KMS-11 (cell line): ENCODE measurements at regions not wholly inside any gene's neighbourhood (a gene's known extent, or its start where the extent isn't known, plus 50 kb on each side); places are given as distances from the start of the nearest gene placed in this dataset.

ENCODE experiments used
- H2AFZ ChIP-seq: fragments of 200-600 bp; sonication (generic); 2 replicates; pipeline ENCODE4 v1.6.1; 2016; ENCODE audit warnings: antibody characterized with exemption, mixed run types, low read depth
- H3K27ac ChIP-seq: fragments of 200-600 bp; sonication (generic); 2 replicates; pipeline ENCODE4 v1.6.1; 2016; ENCODE audit warnings: mild to moderate bottlenecking, mixed run types
- H3K27me3 ChIP-seq: fragments of 200-600 bp; sonication (generic); 2 replicates; pipeline ENCODE4 v1.6.1; 2017; ENCODE audit warnings: mild to moderate bottlenecking, low read depth, mixed run types, moderate library complexity; ENCODE audit not compliant: insufficient read depth
- H3K36me3 ChIP-seq: fragments of 200-600 bp; sonication (generic); 2 replicates; pipeline ENCODE4 v1.6.1; 2017; ENCODE audit warnings: mild to moderate bottlenecking, mixed run types; ENCODE audit not compliant: insufficient read depth
- H3K4me1 ChIP-seq: fragments of 200-600 bp; sonication (generic); 2 replicates; pipeline ENCODE4 v1.6.1; 2016; ENCODE audit warnings: mild to moderate bottlenecking, low read depth, mixed run types; ENCODE audit not compliant: poor library complexity, severe bottlenecking
- H3K4me2 ChIP-seq: fragments of 200-600 bp; sonication (generic); 2 replicates; pipeline ENCODE4 v1.7.0; 2016; ENCODE audit warnings: mild to moderate bottlenecking, mixed run types
- H3K4me3 ChIP-seq: fragments of 200-600 bp; sonication (generic); IDR thresholded peaks from 2 replicates; pipeline ENCODE4 v1.6.1; 2017; ENCODE audit warnings: low read depth, low read length, mixed read lengths; ENCODE audit not compliant: insufficient read depth
- H3K79me2 ChIP-seq: fragments of 200-600 bp; sonication (generic); 2 replicates; pipeline ENCODE4 v1.6.1; 2016; ENCODE audit warnings: low read depth, mixed run types; ENCODE audit not compliant: insufficient read depth
- H3K9ac ChIP-seq: fragments of 200-600 bp; sonication (generic); 2 replicates; pipeline ENCODE4 v1.6.1; 2016; ENCODE audit warnings: mild to moderate bottlenecking, mixed run types
- H4K20me1 ChIP-seq: fragments of 200-600 bp; sonication (generic); 2 replicates; pipeline ENCODE4 v1.6.1; 2016; ENCODE audit warnings: mild to moderate bottlenecking, mixed run types; ENCODE audit not compliant: insufficient read depth
- TF ChIP-seq, protein P1 (sequence below): fragments of 200-600 bp; sonication (generic); conservative IDR thresholded peaks from 2 replicates; pipeline ENCODE4 v1.6.1; 2017; ENCODE audit warnings: low read depth, mild to moderate bottlenecking, antibody characterized with exemption, low read length, moderate library complexity, mixed read lengths

DNA sequence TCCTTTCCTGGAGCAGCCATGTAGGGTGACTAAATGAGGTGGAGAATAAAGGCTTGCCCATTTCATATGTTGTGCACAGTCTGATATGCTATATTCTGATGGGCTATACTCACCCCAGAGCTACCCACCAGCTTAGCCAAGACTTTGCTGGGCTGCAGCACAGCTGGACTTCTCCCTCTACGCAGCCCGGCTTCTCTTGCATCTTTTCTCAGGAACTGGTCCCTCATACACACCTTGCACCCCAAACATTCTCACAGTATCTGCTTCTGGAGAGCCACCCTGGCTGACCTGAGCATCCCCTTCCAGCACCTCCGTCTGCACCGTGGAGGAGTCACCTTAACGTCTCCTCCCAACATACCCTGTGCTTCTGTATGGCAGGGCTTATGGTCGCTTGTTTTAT is 150.8 kb upstream of the PMEPA1 start:
- Histone ChIP-seq H4K20me1 (no peaks in the 10 kb centered on the region), H3K4me1 (no peaks in the 10 kb centered on the region), H3K79me2 (no peaks in the 10 kb centered on the region), H3K27ac (no peak overlapping the region), H3K27me3 (no peaks in the 10 kb centered on the region), H3K36me3 (no peaks in the 10 kb centered on the region), H3K9ac (no peak overlapping the region), H3K4me3 (no peak overlapping the region), H3K4me2 (no peak overlapping the region), H2AFZ (no peak overlapping the region)
- TF ChIP-seq, protein P1, sequence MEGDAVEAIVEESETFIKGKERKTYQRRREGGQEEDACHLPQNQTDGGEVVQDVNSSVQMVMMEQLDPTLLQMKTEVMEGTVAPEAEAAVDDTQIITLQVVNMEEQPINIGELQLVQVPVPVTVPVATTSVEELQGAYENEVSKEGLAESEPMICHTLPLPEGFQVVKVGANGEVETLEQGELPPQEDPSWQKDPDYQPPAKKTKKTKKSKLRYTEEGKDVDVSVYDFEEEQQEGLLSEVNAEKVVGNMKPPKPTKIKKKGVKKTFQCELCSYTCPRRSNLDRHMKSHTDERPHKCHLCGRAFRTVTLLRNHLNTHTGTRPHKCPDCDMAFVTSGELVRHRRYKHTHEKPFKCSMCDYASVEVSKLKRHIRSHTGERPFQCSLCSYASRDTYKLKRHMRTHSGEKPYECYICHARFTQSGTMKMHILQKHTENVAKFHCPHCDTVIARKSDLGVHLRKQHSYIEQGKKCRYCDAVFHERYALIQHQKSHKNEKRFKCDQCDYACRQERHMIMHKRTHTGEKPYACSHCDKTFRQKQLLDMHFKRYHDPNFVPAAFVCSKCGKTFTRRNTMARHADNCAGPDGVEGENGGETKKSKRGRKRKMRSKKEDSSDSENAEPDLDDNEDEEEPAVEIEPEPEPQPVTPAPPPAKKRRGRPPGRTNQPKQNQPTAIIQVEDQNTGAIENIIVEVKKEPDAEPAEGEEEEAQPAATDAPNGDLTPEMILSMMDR = no peak

GRCh38 chr20:57857969-57858368 is 148.2 kb upstream of the PMEPA1 start:
- H3K9ac ChIP-seq = no peak overlapping the region
- H3K4me2 ChIP-seq = no peak overlapping the region
- H3K27ac ChIP-seq = no peak overlapping the region
- no peaks in the 10 kb centered on the region for H3K4me1 ChIP-seq
- no peaks in the 10 kb centered on the region for H3K79me2 ChIP-seq
- TF ChIP-seq, protein P1 = no peak
- no peaks in the 10 kb centered on the region for H3K36me3 ChIP-seq
- H3K4me3 ChIP-seq = no peak overlapping the region
- no peaks in the 10 kb centered on the region for H3K27me3 ChIP-seq
- no peaks in the 10 kb centered on the region for H4K20me1 ChIP-seq
- H2AFZ ChIP-seq = no peak overlapping the region

DNA sequence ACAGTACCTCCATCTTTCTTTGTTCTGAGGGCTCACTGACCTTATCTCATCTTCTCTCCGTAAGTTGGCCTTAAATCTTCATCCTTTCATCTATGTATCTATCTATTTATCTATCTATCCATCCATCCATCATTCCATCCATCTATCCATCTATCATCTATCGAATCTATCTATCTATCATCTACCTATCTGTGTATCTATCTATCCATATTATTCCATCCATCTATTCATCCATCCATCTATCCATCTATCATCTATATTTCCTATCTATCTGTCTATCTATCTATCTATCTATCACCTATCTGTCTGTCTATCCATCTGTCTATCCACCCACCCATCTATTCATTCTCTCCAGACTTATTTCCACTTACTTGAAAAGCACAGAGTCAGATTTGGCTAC is 147.3 kb upstream of the PMEPA1 start:
- Histone ChIP-seq H2AFZ (no peak overlapping the region), H3K9ac (no peak overlapping the region), H3K4me3 (no peak overlapping the region), H3K4me1 (no peaks in the 10 kb centered on the region), H3K79me2 (no peaks in the 10 kb centered on the region), H3K27me3 (no peaks in the 10 kb centered on the region), H3K36me3 (no peaks in the 10 kb centered on the region), H4K20me1 (no peaks in the 10 kb centered on the region), H3K4me2 (no peak overlapping the region), H3K27ac (no peak overlapping the region)
- TF ChIP-seq, protein P1 = no peak

- no peaks in the 10 kb centered on the region for H3K79me2 ChIP-seq
- no peaks in the 10 kb centered on the region for H3K36me3 ChIP-seq
- no peak overlapping the region for H3K9ac ChIP-seq
- H3K4me2 ChIP-seq = no peak overlapping the region
- H4K20me1 ChIP-seq = no peaks in the 10 kb centered on the region
- no peak overlapping the region for H3K4me3 ChIP-seq
- TF ChIP-seq, protein P1 = no peak
- no peak overlapping the region for H3K27ac ChIP-seq
- H2AFZ ChIP-seq = no peak overlapping the region
- no peaks in the 10 kb centered on the region for H3K27me3 ChIP-seq
- no peaks in the 10 kb centered on the region for H3K4me1 ChIP-seq
Observed at GRCh38 chr20:57856658-57857057, 146.8 kb upstream of the PMEPA1 start.

GRCh38 chr20:57851796-57852195 is 142.0 kb upstream of the PMEPA1 start:
- Histone ChIP-seq H4K20me1 (no peaks in the 10 kb centered on the region), H3K4me1 (no peaks in the 10 kb centered on the region), H3K9ac (no peak overlapping the region), H3K4me2 (no peak overlapping the region), H3K27me3 (no peaks in the 10 kb centered on the region; the same call in 1 of the 2 replicates), H2AFZ (no peak overlapping the region), H3K36me3 (no peaks in the 10 kb centered on the region), H3K27ac (no peak overlapping the region), H3K79me2 (no peaks in the 10 kb centered on the region), H3K4me3 (no peak overlapping the region)
- TF ChIP-seq, protein P1 = no peak
